GM19467 (cell line): ENCODE measurements at regions not wholly inside any gene's neighbourhood (a gene's known extent, or its start where the extent isn't known, plus 50 kb on each side); places are given as distances from the start of the nearest gene placed in this dataset.

Experiments used
- ATAC-seq: cut with Tn5 transposase; IDR thresholded peaks from one replicate; pipeline ENCODE4 v1.9.1; 2021; ENCODE audit warnings: mild to moderate bottlenecking, moderate library complexity; ENCODE audit not compliant: unreplicated experiment

GRCh38 chr4:1543561-1543960, 137.3 kb upstream of the NKX1-1 start:
- ATAC-seq = no peak

DNA sequence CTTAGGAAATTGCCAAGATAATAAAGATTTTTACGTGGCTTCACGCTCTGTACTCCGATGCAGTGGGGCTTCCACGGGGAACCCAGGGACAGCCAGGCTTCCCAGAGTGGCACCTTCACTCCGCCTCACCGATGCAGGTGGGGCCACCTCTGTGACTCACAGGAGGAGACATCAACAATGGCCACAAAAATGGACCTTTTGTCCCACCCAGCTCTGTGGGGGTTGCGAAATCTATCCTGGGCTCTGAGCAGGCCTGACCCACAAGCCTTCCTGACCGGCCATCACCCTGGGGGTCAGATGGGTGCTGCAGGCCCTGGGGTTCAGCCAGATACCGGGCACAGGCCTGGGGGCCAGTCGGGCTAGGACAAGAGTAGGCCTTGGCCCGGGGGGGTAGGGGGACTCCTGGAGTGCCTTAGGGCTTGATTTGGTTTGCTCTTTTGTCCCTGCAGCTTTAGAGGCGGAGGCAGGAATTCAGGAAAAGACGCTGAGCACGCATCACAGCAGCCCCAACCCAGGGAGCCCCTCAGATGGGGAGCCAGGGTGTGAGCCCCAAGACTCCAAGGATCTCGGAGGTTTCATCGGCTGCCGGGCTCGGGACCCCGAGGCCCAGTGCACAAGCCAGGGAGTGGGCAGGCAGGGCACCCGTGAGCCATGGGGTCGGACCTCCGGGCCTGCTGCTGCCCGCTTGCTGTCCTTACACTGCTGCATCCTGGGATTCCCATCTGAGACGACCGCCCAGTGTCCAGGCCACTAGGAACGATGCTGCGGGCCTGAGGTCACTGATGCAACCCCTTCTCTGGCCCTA, 136.5 kb upstream of the NKX1-1 start:
- ATAC-seq = no peak

DNA sequence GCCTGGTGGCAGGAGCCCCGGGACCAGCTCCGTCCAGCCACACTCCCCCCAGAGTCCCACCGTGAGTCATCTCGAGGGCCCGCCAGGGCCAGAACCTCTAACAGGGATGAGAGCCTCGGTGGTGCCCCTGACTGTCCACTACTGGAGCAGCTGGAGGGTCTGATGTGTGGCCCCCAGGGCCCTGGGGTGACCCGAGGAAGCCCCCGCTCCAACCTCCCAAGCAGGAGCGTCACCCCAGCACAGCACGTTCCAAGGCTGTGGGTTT, 135.9 kb upstream of the NKX1-1 start:
- ATAC-seq = no peak

DNA sequence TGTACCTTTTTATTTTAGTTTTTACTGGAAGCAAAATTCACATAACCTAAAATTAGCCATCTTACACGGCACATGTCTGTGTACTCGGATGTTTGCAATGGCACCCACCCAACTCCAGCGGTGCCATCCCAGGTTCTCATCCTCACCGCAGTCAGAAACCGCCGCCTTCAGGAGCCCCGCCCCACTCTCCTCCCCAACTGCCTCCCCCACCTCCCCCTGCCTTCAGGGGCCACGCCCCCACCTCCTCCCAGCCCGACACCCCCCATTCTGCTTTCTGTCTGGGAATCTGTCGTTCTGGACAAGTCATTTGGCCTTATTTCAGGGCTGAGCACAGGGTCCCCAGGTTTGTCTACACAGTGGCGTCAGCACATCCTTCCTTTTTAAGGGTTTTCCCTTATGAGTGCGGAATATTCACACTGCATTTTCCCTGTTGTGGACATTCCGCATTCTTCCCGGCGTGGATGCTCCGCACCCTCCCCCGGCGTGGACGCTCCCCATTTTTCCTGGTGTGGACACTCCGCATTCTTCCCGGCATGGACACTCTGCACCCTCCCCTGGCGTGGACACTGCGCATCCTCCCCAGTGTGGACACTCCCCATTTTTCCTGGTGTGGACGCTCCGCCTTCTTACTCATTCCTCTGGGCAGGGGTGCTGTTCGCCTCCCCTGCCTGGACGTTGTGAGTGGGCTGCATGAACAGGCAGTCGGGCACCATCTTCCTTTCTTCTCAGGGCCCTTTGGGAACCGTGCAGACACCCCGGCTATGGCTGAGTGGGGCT, 135.4 kb upstream of the NKX1-1 start:
- ATAC-seq = no peak

- no peak for ATAC-seq
These were observed 134.5 kb upstream of the NKX1-1 start for GRCh38 chr4:1540601-1541375.

- no peak for ATAC-seq
These were observed 133.8 kb upstream of the NKX1-1 start for GRCh38 chr4:1539859-1540600.

- no peak for ATAC-seq
These were observed 132.9 kb upstream of the NKX1-1 start for GRCh38 chr4:1538941-1539772.

- ATAC-seq = no peak
These were observed 131.8 kb upstream of the NKX1-1 start for GRCh38 chr4:1538096-1538410.

GRCh38 chr4:1537410-1538095, 131.3 kb upstream of the NKX1-1 start:
- no peak for ATAC-seq

DNA sequence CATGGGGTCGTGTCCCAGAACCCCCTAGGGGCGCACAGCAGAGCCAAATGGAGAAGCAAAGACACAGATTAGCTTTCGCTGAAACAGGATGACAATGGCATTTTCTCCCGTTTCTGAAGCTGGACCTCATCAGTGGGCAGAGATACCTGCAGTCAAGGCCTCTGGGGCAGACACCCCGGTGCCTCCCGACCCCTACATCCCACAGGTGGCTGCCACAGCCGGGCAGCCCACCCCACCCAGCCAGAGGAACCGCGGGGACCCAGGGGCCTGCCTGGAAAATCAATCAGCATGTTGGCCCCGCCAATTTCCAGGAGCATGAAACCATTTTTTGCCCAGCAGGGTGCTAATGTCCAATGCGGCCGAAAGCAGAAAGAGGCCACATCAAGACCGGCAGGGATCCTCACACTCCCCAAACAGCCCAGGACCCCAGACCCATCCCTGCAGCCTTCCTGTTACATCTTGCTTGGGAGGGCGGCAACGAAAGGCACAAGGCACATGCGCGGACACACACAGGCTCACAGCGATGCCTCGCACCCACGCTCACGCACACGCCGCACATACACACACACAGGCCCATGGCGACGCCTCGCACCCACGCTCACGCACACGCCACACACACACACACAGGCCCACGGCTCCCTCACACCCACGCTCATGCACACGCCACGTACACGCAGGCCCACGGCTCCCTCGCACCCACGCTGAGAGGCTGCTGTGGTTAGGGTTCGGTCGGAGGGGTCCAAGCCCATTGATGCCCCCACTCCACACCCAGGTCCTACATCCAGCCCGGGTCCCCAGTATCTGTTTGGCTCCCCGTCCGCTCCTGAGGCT, 130.6 kb upstream of the NKX1-1 start:
- no peak for ATAC-seq

- ATAC-seq = no peak
These were observed 129.8 kb upstream of the NKX1-1 start for GRCh38 chr4:1535926-1536578.

DNA sequence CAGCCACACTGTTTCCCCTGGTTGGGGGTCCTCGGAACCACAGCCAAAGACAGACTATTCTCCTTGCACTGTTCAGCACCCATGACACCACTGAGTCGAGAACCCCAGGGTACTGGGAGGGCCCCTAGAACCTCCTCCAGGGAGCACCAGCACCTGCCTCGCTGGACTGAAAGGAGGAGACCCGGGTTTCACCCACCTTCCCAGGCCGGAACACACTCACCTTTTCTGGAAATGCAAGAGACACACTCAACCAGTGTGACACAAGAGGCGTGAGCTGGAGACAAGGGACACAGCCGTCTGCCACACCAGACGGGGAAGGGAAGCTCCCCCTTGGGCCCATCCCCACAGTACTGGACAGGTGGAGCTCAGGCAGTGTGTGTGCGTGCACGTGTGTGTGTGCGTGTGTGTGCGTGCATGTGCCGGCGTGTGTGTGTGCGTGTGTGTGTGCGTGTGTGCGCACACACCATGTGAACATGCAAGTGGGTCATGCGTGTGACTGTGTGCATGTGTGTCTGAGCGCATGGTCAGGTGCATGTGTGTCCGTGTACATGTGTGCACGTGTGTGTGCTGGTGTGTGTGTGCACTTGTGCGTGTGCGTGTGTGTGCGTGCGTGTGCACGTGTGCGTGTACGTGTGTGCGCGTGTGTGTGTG, 128.8 kb upstream of the NKX1-1 start:
- ATAC-seq = no peak

- ATAC-seq = no peak
These were observed 128.0 kb upstream of the NKX1-1 start for GRCh38 chr4:1534095-1534872.

- no peak for ATAC-seq
These were observed 127.3 kb upstream of the NKX1-1 start for GRCh38 chr4:1533501-1534064.

GRCh38 chr4:1532549-1533395, 126.5 kb upstream of the NKX1-1 start:
- no peak for ATAC-seq
